HepG2 (cell line): ENCODE measurements at regions not wholly inside any gene's neighbourhood (a gene's known extent, or its start where the extent isn't known, plus 50 kb on each side); places are given as distances from the start of the nearest gene placed in this dataset.

Experiments used
- ATAC-seq: fragments of 200-7000 bp; cut with Tn5 transposase; 3 replicates; pipeline ENCODE4 v1.9.1; 2020; ENCODE audit warnings: mild to moderate bottlenecking, moderate library complexity
- BruUV-seq: library from RNA; stranded (reverse); fragments of 400-500 nt; replicated peaks from 2 replicates; lab custom pipeline; 2021; lab: Mats Ljungman, UMichigan
- CTCF ChIA-PET: fragments of 300-600 bp; formaldehyde crosslinking; extraction: SDS; loops from one replicate; lab custom pipeline; 2021; ENCODE audit warnings: low total read pairs, inconsistent platforms, low intra/inter-chr PET ratio; lab: Yijun Ruan, JAX
- POLR2A ChIA-PET: fragments of 350-600 bp; sonication (Branson Sonifier 250); formaldehyde crosslinking; loops from one replicate; lab custom pipeline; 2020; ENCODE audit warnings: antibody characterized with exemption, inconsistent platforms; lab: Yijun Ruan, JAX
- DNase-seq: peaks from one replicate; pipeline ENCODE4 v3.0.0-alpha.2; 2015; ENCODE audit warnings: low spot score
- FAIRE-seq: peaks from 3 replicates; lab custom pipeline; 2011; peaks lifted over from hg19 to GRCh38; lab: Jason Lieb, UNC
- H2AFZ ChIP-seq: one replicate; pipeline ENCODE4 v1.6.1; 2011; ENCODE audit warnings: low read length, inconsistent platforms
- H3K27ac ChIP-seq: fragments of 300-600 bp; 3 replicates; pipeline ENCODE4 v1.8.0; 2011; ENCODE audit warnings: mixed run types, mild to moderate bottlenecking, mixed read lengths, low read length, inconsistent platforms; ENCODE audit not compliant: insufficient read depth; ENCODE audit errors: extremely low read length
- H3K27me3 ChIP-seq, 2 experiments: fragments of 200-600 bp in 1 of 2; 2 replicates in 1 of 2; 3 replicates in 1 of 2; pipeline versions ENCODE4 v1.6.0 to v1.8.0; 2011; ENCODE audit warnings: low read length in 2 of 2, mild to moderate bottlenecking in 2 of 2, moderate library complexity in 2 of 2, inconsistent platforms in 1 of 2; ENCODE audit not compliant: insufficient read depth in 2 of 2, control insufficient read depth in 1 of 2
- H3K36me3 ChIP-seq, 2 experiments: fragments of 200-600 bp in 1 of 2; replicated peaks in 1 of 2; 2 replicates in 1 of 2; 3 replicates in 1 of 2; pipeline versions ENCODE4 v1.5.1 to v1.8.0; 2011; ENCODE audit warnings: low read length in 2 of 2, inconsistent platforms in 1 of 2; ENCODE audit not compliant: insufficient read depth in 2 of 2, control insufficient read depth in 1 of 2
- H3K4me1 ChIP-seq: 2 replicates; pipeline ENCODE4 v1.5.1; 2012; ENCODE audit warnings: low read length, inconsistent platforms; ENCODE audit not compliant: insufficient read depth
- H3K4me2 ChIP-seq: 2 replicates; pipeline ENCODE4 v1.6.0; 2011; ENCODE audit warnings: low read depth, low read length, inconsistent platforms
- H3K4me3 ChIP-seq, 3 experiments: fragments of 200-600 bp in 1 of 3; sonication (generic), shearing (Covaris generic) in 1 of 3; replicated peaks in 1 of 3; 2 replicates each; pipeline ENCODE4 v1.5.1; 2011 to 2016; ENCODE audit warnings: low read length in 3 of 3, inconsistent platforms in 2 of 3, low read depth in 2 of 3, mild to moderate bottlenecking in 2 of 3, control low read depth in 1 of 3, mixed read lengths in 1 of 3; ENCODE audit not compliant: insufficient read depth in 1 of 3
- H3K79me2 ChIP-seq: one replicate; pipeline ENCODE4 v1.6.1; 2011; ENCODE audit warnings: low read length, inconsistent platforms; ENCODE audit not compliant: insufficient read depth
- H3K9ac ChIP-seq: 2 replicates; pipeline ENCODE4 v1.6.0; 2011; ENCODE audit warnings: mild to moderate bottlenecking, low read depth, low read length, inconsistent platforms; ENCODE audit not compliant: insufficient read depth
- H3K9me3 ChIP-seq: 2 replicates; pipeline ENCODE4 v1.5.1; 2012; ENCODE audit warnings: mild to moderate bottlenecking, low read length
- H4K20me1 ChIP-seq: 2 replicates; pipeline ENCODE4 v1.6.0; 2011; ENCODE audit warnings: inconsistent platforms, mild to moderate bottlenecking, low read length, moderate library complexity; ENCODE audit not compliant: insufficient read depth
- ATF7 ChIP-seq, 2 experiments: fragments of 450-650 bp in 1 of 2; sonication (generic) in 1 of 2; formaldehyde crosslinking in 1 of 2; IDR thresholded peaks; 2 replicates each; pipeline versions ENCODE4 v1.4.0 to v1.6.1; 2016 to 2020; ENCODE audit warnings: antibody characterized with exemption in 1 of 2, mild to moderate bottlenecking in 1 of 2, missing genetic modification reagents in 1 of 2
- KLF16 ChIP-seq, 2 experiments: sonication (generic) in 1 of 2; formaldehyde crosslinking in 1 of 2; IDR thresholded peaks; 2 replicates each; pipeline versions ENCODE4 v1.6.1 to v1.8.0; 2016 to 2023; ENCODE audit warnings: missing genetic modification reagents in 2 of 2, missing compliant biosample characterization in 1 of 2
- NFE2L2 ChIP-seq: fragments of 150-350 bp; IDR thresholded peaks from 2 replicates; pipeline ENCODE4 v1.6.1; 2014; ENCODE audit warnings: low read length
- ZFP62 ChIP-seq: sonication (generic); formaldehyde crosslinking; IDR thresholded peaks from 2 replicates; pipeline ENCODE4 v1.4.0; 2020; ENCODE audit warnings: missing genetic modification reagents
- ZNF260 ChIP-seq: sonication (generic); formaldehyde crosslinking; IDR thresholded peaks from 2 replicates; pipeline ENCODE4 v1.4.0; 2020; ENCODE audit warnings: missing genetic modification reagents, low read depth, mild to moderate bottlenecking, borderline replicate concordance
- ZNF382 ChIP-seq: sonication (generic); formaldehyde crosslinking; IDR thresholded peaks from 2 replicates; pipeline ENCODE4 v1.5.0; 2020; ENCODE audit warnings: missing genetic modification reagents, mild to moderate bottlenecking, borderline replicate concordance
- WGBS: methylation state at CpG from one replicate; pipeline ENCODE4 v1.1.6; 2017; ENCODE audit warnings: low lambda C conversion rate; 5-methylcytosine and 5-hydroxymethylcytosine counted together
- in situ Hi-C: cut with HindIII; loops from 2 replicates; pipeline ENCODE4 v1.10.0; 2017; ENCODE audit warnings: low pct_unique_long_range_greater_than_20kb; ENCODE audit not compliant: extremely low pct_ligation_motif_present
- intact Hi-C: fragments of 100-400 bp; cut with micrococcal nuclease; formaldehyde crosslinking; loops from one replicate; pipeline ENCODE4 v1.10.0; 2022; ENCODE audit not compliant: unreplicated experiment
- TF ChIP-seq, protein P1 (sequence below), 2 experiments: fragments of 450-650 bp in 1 of 2; sonication (generic) in 1 of 2; formaldehyde crosslinking; IDR thresholded peaks; 2 replicates each; pipeline versions ENCODE4 v1.5.0 to v1.8.0; 2020 to 2022; ENCODE audit warnings: mild to moderate bottlenecking in 1 of 2, missing genetic modification reagents in 1 of 2
- TF ChIP-seq, protein P2 (sequence below): sonication (generic); formaldehyde crosslinking; IDR thresholded peaks from 2 replicates; pipeline ENCODE4 v1.4.0; 2020; ENCODE audit warnings: missing genetic modification reagents
- TF ChIP-seq, protein P3 (sequence below): sonication (generic); formaldehyde crosslinking; IDR thresholded peaks from 2 replicates; pipeline ENCODE4 v1.5.0; 2020; ENCODE audit warnings: mild to moderate bottlenecking, missing genetic modification reagents, moderate library complexity

DNA sequence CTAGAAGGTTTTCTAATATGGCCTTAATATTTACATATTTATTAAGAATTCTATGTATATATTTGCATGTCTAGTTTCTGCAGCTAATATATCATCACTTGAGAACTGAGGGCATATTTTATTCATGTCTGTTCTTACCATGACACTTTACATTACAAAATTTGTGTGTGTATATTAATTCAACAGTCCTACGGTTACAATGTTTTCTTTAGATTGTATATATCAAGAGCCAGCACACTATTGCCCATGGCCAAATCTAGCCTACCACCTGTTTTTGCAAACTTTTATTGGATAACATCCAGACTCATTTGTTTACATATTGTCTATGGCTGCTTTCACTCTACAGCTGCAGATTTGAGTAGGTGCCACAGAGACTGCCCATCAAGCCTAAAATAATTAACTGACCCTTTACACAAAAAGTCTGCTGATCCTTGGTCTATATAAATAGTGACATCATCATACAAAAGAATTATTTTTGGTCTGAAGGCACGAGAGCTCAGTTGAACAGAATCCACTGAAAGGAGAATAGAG, 577.4 kb upstream of the PBX1 start:
- Histone ChIP-seq H3K27ac (no peak overlapping the region), H3K27me3 (no peaks in the 10 kb centered on the region), H3K4me2 (no peak overlapping the region), H3K4me1 (no peaks in the 10 kb centered on the region), H3K9me3 (peaks cover 93% of the 10 kb centered on the region), H3K79me2 (no peaks in the 10 kb centered on the region), H2AFZ (no peak overlapping the region), H3K36me3 (no peaks in the 10 kb centered on the region), H3K9ac (no peak overlapping the region), H4K20me1 (no peaks in the 10 kb centered on the region), H3K4me3 (no peak overlapping the region)
- ATAC-seq (no peak), FAIRE-seq (no peak), DNase-seq (no peak)
- ChIA-PET POLR2A (no interaction called here), CTCF (no interaction called here)
- TF ChIP-seq ZNF382 (CRISPR knock-in tag) (no peak), ATF7 (IDR thresholded peaks at IDR 0.05) (peak; percentile 80), ATF7 (CRISPR knock-in tag; IDR thresholded peaks at IDR 0.05) (no peak), KLF16 (CRISPR knock-in tag; IDR thresholded peaks at IDR 0.05) (no peak), ZFP62 (CRISPR knock-in tag) (no peak)
- TF ChIP-seq, protein P1, sequence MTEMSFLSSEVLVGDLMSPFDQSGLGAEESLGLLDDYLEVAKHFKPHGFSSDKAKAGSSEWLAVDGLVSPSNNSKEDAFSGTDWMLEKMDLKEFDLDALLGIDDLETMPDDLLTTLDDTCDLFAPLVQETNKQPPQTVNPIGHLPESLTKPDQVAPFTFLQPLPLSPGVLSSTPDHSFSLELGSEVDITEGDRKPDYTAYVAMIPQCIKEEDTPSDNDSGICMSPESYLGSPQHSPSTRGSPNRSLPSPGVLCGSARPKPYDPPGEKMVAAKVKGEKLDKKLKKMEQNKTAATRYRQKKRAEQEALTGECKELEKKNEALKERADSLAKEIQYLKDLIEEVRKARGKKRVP (CRISPR knock-in tag; IDR thresholded peaks at IDR 0.05), result no peak
- intact Hi-C loops, result no loop called here
- in situ Hi-C loops, result no loop called here
- BruUV-seq, result no TSS peak
- WGBS, result 0% methylated on average over 2 of the region's 2 CpGs

DNA sequence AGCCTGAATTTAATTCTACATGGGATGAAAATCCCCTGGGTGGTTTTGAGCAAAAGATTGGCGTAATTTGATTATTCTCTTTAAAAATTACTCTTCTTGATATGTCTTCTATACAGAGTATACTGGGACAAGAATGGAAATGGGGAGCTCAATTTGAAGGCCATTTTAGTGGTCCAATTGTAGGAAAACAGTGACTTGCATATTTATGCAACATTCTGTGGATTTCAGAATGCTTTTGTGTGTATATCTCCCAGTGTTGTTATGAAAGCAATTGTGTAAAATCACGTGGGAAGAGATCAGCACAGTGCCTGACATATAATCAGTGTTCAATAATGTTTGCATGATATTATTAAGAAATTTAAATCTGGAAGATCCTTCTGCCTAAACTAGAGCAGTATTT, 575.9 kb upstream of the PBX1 start:
- H3K27ac ChIP-seq, result no peak overlapping the region
- no peak for FAIRE-seq
- H3K4me1 ChIP-seq, result no peaks in the 10 kb centered on the region
- H3K27me3 ChIP-seq, result no peaks in the 10 kb centered on the region
- H3K79me2 ChIP-seq, result no peaks in the 10 kb centered on the region
- H3K4me3 ChIP-seq, result no peak overlapping the region
- H4K20me1 ChIP-seq, result no peaks in the 10 kb centered on the region
- DNase-seq, result no peak
- ChIA-PET CTCF (no interaction called here), POLR2A (no interaction called here)
- H3K9me3 ChIP-seq, result peaks cover 95% of the 10 kb centered on the region
- no peak for ATAC-seq
- no peak overlapping the region for H2AFZ ChIP-seq
- no peak overlapping the region for H3K9ac ChIP-seq
- no TSS peak for BruUV-seq
- in situ Hi-C loops (no loop called here), intact Hi-C loops (no loop called here)
- 0% methylated on average over 2 of the region's 2 CpGs for WGBS
- H3K36me3 ChIP-seq, result no peaks in the 10 kb centered on the region
- peak; percentile 65 for TF ChIP-seq NFE2L2
- TF ChIP-seq, protein P2, sequence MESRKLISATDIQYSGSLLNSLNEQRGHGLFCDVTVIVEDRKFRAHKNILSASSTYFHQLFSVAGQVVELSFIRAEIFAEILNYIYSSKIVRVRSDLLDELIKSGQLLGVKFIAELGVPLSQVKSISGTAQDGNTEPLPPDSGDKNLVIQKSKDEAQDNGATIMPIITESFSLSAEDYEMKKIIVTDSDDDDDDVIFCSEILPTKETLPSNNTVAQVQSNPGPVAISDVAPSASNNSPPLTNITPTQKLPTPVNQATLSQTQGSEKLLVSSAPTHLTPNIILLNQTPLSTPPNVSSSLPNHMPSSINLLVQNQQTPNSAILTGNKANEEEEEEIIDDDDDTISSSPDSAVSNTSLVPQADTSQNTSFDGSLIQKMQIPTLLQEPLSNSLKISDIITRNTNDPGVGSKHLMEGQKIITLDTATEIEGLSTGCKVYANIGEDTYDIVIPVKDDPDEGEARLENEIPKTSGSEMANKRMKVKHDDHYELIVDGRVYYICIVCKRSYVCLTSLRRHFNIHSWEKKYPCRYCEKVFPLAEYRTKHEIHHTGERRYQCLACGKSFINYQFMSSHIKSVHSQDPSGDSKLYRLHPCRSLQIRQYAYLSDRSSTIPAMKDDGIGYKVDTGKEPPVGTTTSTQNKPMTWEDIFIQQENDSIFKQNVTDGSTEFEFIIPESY (CRISPR knock-in tag), result no peak
- TF ChIP-seq, protein P3, sequence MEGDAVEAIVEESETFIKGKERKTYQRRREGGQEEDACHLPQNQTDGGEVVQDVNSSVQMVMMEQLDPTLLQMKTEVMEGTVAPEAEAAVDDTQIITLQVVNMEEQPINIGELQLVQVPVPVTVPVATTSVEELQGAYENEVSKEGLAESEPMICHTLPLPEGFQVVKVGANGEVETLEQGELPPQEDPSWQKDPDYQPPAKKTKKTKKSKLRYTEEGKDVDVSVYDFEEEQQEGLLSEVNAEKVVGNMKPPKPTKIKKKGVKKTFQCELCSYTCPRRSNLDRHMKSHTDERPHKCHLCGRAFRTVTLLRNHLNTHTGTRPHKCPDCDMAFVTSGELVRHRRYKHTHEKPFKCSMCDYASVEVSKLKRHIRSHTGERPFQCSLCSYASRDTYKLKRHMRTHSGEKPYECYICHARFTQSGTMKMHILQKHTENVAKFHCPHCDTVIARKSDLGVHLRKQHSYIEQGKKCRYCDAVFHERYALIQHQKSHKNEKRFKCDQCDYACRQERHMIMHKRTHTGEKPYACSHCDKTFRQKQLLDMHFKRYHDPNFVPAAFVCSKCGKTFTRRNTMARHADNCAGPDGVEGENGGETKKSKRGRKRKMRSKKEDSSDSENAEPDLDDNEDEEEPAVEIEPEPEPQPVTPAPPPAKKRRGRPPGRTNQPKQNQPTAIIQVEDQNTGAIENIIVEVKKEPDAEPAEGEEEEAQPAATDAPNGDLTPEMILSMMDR (CRISPR knock-in tag), result no peak
- TF ChIP-seq ZNF260, result no peak
- no peak overlapping the region for H3K4me2 ChIP-seq
